ENCODE measurements at regions not wholly inside any gene's neighbourhood (a gene's known extent, or its start where the extent isn't known, plus 50 kb on each side); places are given as distances from the start of the nearest gene placed in this dataset.

DNA sequence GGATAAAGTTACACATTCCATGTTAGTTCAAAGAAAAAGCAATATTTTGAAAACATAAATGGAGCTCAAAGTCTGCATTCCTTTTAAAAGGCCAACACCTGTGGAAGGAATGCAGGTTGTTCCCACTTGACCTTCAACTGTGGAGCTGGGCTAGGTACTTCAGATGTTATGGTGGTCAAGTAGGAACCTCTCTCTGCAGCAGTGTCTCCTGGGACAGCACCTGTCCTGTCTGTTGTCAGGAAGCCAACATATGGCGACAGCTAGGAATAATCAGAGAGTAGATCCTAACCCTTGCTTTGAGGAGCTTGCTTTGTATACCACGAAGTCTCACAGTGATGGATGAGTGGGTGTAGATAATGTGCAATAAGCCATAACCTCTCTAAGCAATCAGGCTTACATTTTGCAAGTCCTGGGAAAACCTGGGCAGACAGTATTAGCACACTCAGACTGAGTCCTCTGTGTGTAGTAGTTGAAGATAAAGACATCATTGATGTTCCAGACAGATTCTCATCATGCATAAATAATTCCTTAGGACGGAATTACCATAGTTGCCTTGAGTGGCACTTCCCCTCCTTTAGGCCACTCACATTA lies 347.5 kb downstream of the PRL start:
- H3K4me1 ChIP-seq, result peaks cover 28% of the 10 kb centered on the region
- no peak overlapping the region for H3K4me2 ChIP-seq (ENCODE audit: low read length)
- peak overlapping the region; percentile 38 for H2AFZ ChIP-seq
- H3K9ac ChIP-seq, result no peak overlapping the region
- H3K9me3 ChIP-seq (ENCODE audit: control insufficient read depth, low read length), result no peaks in the 10 kb centered on the region
- no peaks in the 10 kb centered on the region for H3K27me3 ChIP-seq (ENCODE audit: control insufficient read depth, insufficient read depth, low read length)
- H3K79me2 ChIP-seq, result no peaks in the 10 kb centered on the region
- no peak overlapping the region for H3K27ac ChIP-seq
- H3K36me3 ChIP-seq (ENCODE audit: control insufficient read depth, insufficient read depth, low read length), result no peaks in the 10 kb centered on the region
- TF ChIP-seq, protein P1, sequence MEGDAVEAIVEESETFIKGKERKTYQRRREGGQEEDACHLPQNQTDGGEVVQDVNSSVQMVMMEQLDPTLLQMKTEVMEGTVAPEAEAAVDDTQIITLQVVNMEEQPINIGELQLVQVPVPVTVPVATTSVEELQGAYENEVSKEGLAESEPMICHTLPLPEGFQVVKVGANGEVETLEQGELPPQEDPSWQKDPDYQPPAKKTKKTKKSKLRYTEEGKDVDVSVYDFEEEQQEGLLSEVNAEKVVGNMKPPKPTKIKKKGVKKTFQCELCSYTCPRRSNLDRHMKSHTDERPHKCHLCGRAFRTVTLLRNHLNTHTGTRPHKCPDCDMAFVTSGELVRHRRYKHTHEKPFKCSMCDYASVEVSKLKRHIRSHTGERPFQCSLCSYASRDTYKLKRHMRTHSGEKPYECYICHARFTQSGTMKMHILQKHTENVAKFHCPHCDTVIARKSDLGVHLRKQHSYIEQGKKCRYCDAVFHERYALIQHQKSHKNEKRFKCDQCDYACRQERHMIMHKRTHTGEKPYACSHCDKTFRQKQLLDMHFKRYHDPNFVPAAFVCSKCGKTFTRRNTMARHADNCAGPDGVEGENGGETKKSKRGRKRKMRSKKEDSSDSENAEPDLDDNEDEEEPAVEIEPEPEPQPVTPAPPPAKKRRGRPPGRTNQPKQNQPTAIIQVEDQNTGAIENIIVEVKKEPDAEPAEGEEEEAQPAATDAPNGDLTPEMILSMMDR (IDR thresholded peaks at IDR 0.05), result no peak
- H3K4me3 ChIP-seq (ENCODE audit: low read depth, low read length), result no peak overlapping the region

DNA sequence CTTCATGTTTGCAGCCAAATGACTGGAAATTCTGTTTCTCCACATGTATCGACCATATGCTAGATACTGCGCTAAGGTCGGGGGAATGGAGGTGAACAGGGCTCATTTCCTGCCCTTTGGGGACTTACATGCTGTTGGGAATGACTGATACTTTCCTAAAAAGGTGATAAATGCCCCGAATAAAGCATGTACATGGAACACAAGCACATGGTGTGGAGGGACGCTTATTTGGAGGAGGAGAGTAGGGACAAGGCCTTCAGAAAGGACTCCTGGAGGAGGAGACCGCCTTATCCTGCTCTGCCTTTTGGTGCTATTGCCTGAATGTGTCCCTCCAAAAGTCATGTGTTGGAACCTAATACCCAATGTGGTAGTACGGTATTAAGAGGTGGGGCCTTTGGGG lies 344.5 kb downstream of the PRL start:
- Histone ChIP-seq H3K9me3 (ENCODE audit: control insufficient read depth, low read length) (no peaks in the 10 kb centered on the region), H3K4me3 (ENCODE audit: low read depth, low read length) (no peak overlapping the region), H3K9ac (no peak overlapping the region), H3K27me3 (ENCODE audit: control insufficient read depth, insufficient read depth, low read length) (no peaks in the 10 kb centered on the region), H3K79me2 (no peaks in the 10 kb centered on the region), H3K4me2 (ENCODE audit: low read length) (no peak overlapping the region), H2AFZ (no peak overlapping the region), H3K36me3 (ENCODE audit: control insufficient read depth, insufficient read depth, low read length) (no peaks in the 10 kb centered on the region), H3K27ac (no peak overlapping the region), H3K4me1 (peaks cover 28% of the 10 kb centered on the region)
- TF ChIP-seq, protein P1 (IDR thresholded peaks at IDR 0.05), result no peak

DNA sequence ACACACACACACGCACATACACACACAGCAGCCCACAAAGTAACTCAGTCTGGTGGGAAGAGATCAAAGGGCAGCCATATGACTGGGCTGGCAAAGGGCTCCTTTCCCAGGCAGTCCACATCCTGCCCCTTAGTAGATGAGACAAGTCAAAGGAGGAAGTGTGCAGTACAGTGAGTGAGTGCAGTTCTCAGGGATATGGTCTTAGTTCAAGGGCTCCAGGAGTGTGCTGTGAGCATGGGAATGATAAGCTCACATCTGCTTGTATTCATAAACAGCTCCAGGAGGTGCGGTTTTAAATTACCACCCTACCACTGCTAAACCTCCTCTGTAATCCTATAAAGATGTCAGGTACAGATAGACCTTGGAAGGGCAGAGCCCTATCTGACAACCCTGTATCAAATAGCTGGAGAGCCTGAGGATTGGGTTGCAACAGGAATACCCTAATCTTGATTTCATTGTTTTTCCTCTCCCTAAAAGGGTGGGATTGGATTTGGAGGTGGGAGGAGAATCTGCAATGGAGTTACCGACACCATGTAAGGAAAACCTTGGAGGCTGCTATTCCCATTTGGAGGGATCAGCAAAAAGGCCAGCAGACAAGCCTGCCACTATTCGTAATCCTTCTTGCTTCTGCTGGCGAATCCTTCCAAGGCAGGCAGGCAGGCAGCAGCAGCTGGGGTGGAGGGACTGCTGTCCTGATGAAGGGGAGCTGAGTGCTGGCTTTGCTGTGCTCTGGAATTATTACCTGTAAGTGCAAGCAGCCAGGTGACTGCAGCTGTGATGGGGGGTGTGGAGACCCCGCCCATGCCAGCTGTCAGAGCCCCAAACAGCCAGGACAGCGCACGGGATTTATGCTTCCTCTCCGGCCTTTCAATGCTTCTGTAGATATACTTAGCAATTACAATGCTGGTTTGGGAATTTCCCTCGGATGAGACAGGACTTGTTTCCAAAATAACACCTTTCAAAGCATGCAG lies 342.7 kb downstream of the PRL start:
- peak overlapping the region; percentile 7 for H3K4me2 ChIP-seq (ENCODE audit: low read length)
- no peaks in the 10 kb centered on the region for H3K9me3 ChIP-seq (ENCODE audit: control insufficient read depth, low read length)
- H2AFZ ChIP-seq, result peak overlapping the region; percentile 54
- H3K4me3 ChIP-seq (ENCODE audit: low read depth, low read length), result no peak overlapping the region
- H3K27ac ChIP-seq, result peak overlapping the region; percentile 9
- no peak overlapping the region for H3K9ac ChIP-seq
- H3K36me3 ChIP-seq (ENCODE audit: control insufficient read depth, insufficient read depth, low read length), result no peaks in the 10 kb centered on the region
- H3K79me2 ChIP-seq, result no peaks in the 10 kb centered on the region
- H3K4me1 ChIP-seq, result peaks cover 22% of the 10 kb centered on the region
- TF ChIP-seq, protein P1 (IDR thresholded peaks at IDR 0.05), result no peak
- H3K27me3 ChIP-seq (ENCODE audit: control insufficient read depth, insufficient read depth, low read length), result no peaks in the 10 kb centered on the region

DNA sequence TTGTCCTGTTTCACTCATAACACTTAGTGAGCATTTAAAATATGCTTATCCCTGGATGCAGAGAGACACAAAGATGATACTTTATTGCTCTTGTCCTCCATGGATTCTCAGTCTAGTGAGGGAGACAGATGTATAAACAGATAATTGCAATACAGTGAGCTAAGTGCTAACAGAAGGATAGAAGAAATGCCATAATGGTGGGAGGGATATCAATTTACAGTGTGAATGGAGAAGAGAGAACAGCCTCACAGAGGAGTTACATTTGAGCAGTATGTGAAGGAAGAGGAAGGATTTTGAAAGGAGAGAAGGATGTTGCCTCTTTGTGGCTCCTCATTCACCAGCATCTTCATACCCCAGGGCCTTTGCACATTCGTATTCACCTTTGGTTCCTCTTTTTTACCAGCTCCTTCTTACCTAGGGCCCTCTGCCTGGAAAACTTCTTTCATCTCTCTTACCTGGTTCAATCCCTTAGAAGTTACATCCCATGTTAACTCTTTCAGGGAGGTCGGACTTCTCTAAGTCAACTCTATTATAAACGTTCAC lies 341.7 kb downstream of the PRL start:
- H2AFZ ChIP-seq, result peak overlapping the region; percentile 54
- TF ChIP-seq, protein P1 (IDR thresholded peaks at IDR 0.05), result no peak
- H3K9ac ChIP-seq, result no peak overlapping the region
- H3K79me2 ChIP-seq, result no peaks in the 10 kb centered on the region
- H3K27me3 ChIP-seq (ENCODE audit: control insufficient read depth, insufficient read depth, low read length), result no peaks in the 10 kb centered on the region
- H3K4me1 ChIP-seq, result peaks cover 15% of the 10 kb centered on the region
- H3K4me3 ChIP-seq (ENCODE audit: low read depth, low read length), result no peak overlapping the region
- H3K9me3 ChIP-seq (ENCODE audit: control insufficient read depth, low read length), result no peaks in the 10 kb centered on the region
- H3K4me2 ChIP-seq (ENCODE audit: low read length), result no peak overlapping the region
- no peaks in the 10 kb centered on the region for H3K36me3 ChIP-seq (ENCODE audit: control insufficient read depth, insufficient read depth, low read length)
- H3K27ac ChIP-seq, result no peak overlapping the region
